ENCODE measurements at regions not wholly inside any gene's neighbourhood (a gene's known extent, or its start where the extent isn't known, plus 50 kb on each side); places are given as distances from the start of the nearest gene placed in this dataset.

DNA sequence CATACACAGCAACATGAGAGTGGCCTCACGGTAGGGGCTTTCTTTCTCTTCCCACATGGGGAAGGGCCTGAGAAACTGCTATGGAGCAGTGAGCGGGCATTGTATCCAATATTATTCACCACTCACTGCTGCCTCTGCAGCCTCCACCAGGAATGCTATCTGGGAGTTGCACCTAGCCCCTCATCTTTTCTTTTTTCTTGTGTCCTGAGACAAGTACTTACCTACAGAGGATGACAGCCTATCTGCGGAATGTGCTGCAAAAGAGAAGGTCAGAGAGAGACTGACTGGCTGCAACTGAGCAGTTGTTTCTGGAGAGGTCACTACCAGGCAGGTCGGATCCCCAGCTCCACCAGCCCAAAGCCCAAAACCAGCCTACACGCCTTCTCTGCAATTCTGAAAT is 52.1 kb upstream of the HTATIP2 start:
- no peaks in the 10 kb centered on the region for H3K4me1 ChIP-seq (ENCODE audit: control extremely low read depth in 1 of 4, control insufficient read depth in 4 of 4, insufficient read depth in 4 of 4, low read length in 3 of 4)
- H3K27me3 ChIP-seq (replicated peaks in 2 of 5; ENCODE audit: control insufficient read depth in 4 of 5, insufficient read depth in 5 of 5, low read length in 4 of 5) = peaks cover 0 to 6% (median 0%) of the 10 kb centered on the region in 5 experiments
- H3K4me3 ChIP-seq (ENCODE audit: control insufficient read depth in 1 of 7, extremely low read depth in 1 of 7, insufficient read depth in 4 of 7, low read depth in 2 of 7, low read length in 6 of 7) = no peak overlapping the region
- CTCF ChIA-PET = no interaction called here
- H3K9me3 ChIP-seq (ENCODE audit: control extremely low read depth in 1 of 5, control insufficient read depth in 4 of 5, insufficient read depth in 2 of 5, low read depth in 1 of 5, low read length in 4 of 5) = no peaks in the 10 kb centered on the region
- H3K36me3 ChIP-seq (ENCODE audit: control insufficient read depth in 4 of 4, insufficient read depth in 4 of 4, low read length in 3 of 4) = no peaks in the 10 kb centered on the region
- DNase-seq = no peak
- POLR2A ChIA-PET = no interaction called here
- 100% methylated on average over 5 of the region's 5 CpGs for WGBS (ENCODE audit: insufficient coverage)
- H3K27ac ChIP-seq (ENCODE audit: insufficient read depth in 1 of 2, low read depth in 1 of 2, low read length in 2 of 2, poor library complexity in 1 of 2, severe bottlenecking in 2 of 2) = no peak overlapping the region

DNA sequence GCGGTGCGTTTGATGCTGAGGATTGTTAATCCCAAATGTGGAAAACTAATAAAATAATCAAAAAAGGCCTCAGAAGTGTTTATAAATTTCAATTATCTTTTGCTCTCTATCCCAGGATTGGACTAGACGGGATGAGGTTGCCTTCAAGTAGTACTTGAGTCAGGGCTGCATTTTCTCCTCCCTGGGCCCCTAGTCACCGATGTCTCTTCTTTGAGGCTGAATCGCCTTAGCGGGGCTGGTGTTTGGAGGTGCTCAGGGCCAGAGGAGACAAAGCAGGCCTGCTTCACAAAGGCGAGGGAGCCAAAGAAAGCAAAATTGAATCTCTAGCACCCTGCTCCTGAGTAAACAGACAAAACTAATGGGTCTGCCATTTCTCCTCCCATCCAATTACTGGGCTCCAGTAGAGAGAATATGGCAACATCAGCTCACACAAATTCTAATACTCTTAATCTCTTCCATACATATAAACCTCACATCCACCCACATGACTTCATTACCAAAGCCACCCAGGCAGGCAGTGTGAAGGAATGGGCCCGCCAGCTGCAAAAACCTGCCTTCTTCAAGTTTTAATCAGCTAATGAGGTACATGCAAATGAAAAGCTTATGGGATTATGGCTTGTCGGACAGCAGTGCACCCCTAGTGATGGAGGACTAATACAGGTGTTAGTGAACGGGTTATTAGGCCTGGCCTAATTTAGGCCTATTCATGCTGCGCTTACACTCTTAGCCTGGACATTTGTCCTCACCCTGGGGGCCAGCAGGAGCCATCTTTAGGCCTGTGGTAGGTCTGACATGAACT is 52.7 kb upstream of the HTATIP2 start:
- Histone ChIP-seq H3K27me3 (replicated peaks in 2 of 5; ENCODE audit: control insufficient read depth in 4 of 5, insufficient read depth in 5 of 5, low read length in 4 of 5) (peaks cover 0 to 6% (median 0%) of the 10 kb centered on the region in 5 experiments), H3K36me3 (ENCODE audit: control insufficient read depth in 4 of 4, insufficient read depth in 4 of 4, low read length in 3 of 4) (no peaks in the 10 kb centered on the region), H3K27ac (ENCODE audit: insufficient read depth in 1 of 2, low read depth in 1 of 2, low read length in 2 of 2, poor library complexity in 1 of 2, severe bottlenecking in 2 of 2) (no peak overlapping the region), H3K4me1 (ENCODE audit: control extremely low read depth in 1 of 4, control insufficient read depth in 4 of 4, insufficient read depth in 4 of 4, low read length in 3 of 4) (no peaks in the 10 kb centered on the region), H3K9me3 (ENCODE audit: control extremely low read depth in 1 of 5, control insufficient read depth in 4 of 5, insufficient read depth in 2 of 5, low read depth in 1 of 5, low read length in 4 of 5) (no peaks in the 10 kb centered on the region), H3K4me3 (ENCODE audit: control insufficient read depth in 1 of 7, extremely low read depth in 1 of 7, insufficient read depth in 4 of 7, low read depth in 2 of 7, low read length in 6 of 7) (no peak overlapping the region)
- no peak for DNase-seq
- POLR2A ChIA-PET = no interaction called here
- WGBS (ENCODE audit: insufficient coverage) = 97% methylated on average over 9 of the region's 11 CpGs
- CTCF ChIA-PET = no interaction called here

DNA sequence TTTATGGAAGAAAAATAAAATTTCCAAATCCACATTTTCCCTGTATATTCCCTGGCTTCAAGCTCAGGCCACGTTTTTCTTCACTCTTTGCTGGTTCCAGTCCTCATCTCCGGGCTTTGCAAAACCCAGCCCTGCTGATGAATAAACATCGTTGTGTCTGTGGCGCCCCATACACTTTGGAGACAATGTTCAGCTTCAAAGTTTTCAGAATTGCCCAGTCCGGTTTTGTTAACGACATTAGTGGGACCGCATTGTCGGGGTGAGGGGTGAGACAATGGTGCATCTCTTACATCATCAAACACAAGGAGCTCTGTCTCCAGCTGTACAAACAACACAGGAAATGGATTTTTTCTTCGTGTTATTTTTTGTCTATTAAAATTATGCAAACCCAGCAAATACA is 53.4 kb upstream of the HTATIP2 start:
- Histone ChIP-seq H3K27me3 (replicated peaks in 2 of 5; ENCODE audit: control insufficient read depth in 4 of 5, insufficient read depth in 5 of 5, low read length in 4 of 5) (peaks cover 0 to 6% (median 0%) of the 10 kb centered on the region in 5 experiments), H3K4me3 (ENCODE audit: control insufficient read depth in 1 of 7, extremely low read depth in 1 of 7, insufficient read depth in 4 of 7, low read depth in 2 of 7, low read length in 6 of 7) (no peak overlapping the region), H3K27ac (ENCODE audit: insufficient read depth in 1 of 2, low read depth in 1 of 2, low read length in 2 of 2, poor library complexity in 1 of 2, severe bottlenecking in 2 of 2) (no peak overlapping the region), H3K36me3 (ENCODE audit: control insufficient read depth in 4 of 4, insufficient read depth in 4 of 4, low read length in 3 of 4) (no peaks in the 10 kb centered on the region), H3K4me1 (ENCODE audit: control extremely low read depth in 1 of 4, control insufficient read depth in 4 of 4, insufficient read depth in 4 of 4, low read length in 3 of 4) (no peaks in the 10 kb centered on the region), H3K9me3 (ENCODE audit: control extremely low read depth in 1 of 5, control insufficient read depth in 4 of 5, insufficient read depth in 2 of 5, low read depth in 1 of 5, low read length in 4 of 5) (no peaks in the 10 kb centered on the region)
- WGBS (ENCODE audit: insufficient coverage) = 59% methylated on average over 6 of the region's 9 CpGs
- no peak for DNase-seq
- POLR2A ChIA-PET = no interaction called here
- CTCF ChIA-PET = no interaction called here

DNA sequence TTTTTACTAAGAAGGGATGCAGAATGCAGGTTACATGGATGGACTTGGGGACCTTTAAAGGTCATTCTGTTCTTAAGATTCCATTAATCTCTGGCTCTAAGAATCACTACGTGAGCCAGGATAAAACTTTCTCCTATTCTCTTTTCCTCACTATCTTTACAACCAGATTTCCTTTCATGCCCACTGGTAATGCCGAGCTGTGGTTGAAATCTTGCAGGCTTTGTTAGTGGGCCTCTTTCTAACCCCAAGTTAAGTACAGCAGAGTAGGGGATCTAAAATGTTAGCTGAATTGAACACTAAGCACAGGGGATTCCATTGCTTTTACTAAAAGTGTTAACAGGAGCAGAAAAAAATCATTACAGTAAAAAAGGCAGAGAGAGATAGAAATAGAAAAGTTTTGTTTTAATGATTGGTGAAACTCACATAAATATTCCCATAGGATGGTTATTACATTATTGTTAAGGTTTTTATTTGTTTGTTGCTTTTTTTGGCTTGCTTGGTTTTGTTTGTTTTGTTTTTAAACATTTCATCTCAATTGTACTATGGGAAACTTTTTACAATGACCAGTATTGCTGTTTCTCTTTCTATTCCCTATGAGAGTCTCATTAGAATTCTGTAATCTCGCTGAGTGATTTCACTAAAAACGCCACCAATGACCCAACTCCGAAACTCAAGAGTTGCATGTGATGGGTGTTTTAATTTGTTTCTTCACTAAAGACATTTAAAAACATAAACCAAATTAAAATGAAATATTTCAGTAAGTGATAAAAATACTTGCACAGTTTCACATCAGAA is 54.1 kb upstream of the HTATIP2 start:
- CTCF ChIA-PET = no interaction called here
- no peaks in the 10 kb centered on the region for H3K4me1 ChIP-seq (ENCODE audit: control extremely low read depth in 1 of 4, control insufficient read depth in 4 of 4, insufficient read depth in 4 of 4, low read length in 3 of 4)
- no peaks in the 10 kb centered on the region for H3K36me3 ChIP-seq (ENCODE audit: control insufficient read depth in 4 of 4, insufficient read depth in 4 of 4, low read length in 3 of 4)
- POLR2A ChIA-PET = no interaction called here
- DNase-seq = peak in 1 of 3 donors; percentile 7
- 50% methylated on average over 2 of the region's 5 CpGs for WGBS (ENCODE audit: insufficient coverage)
- H3K9me3 ChIP-seq (ENCODE audit: control extremely low read depth in 1 of 5, control insufficient read depth in 4 of 5, insufficient read depth in 2 of 5, low read depth in 1 of 5, low read length in 4 of 5) = no peaks in the 10 kb centered on the region
- H3K27me3 ChIP-seq (replicated peaks in 2 of 5; ENCODE audit: control insufficient read depth in 4 of 5, insufficient read depth in 5 of 5, low read length in 4 of 5) = peaks cover 0 to 6% (median 0%) of the 10 kb centered on the region in 5 experiments
- no peak overlapping the region for H3K4me3 ChIP-seq (ENCODE audit: control insufficient read depth in 1 of 7, extremely low read depth in 1 of 7, insufficient read depth in 4 of 7, low read depth in 2 of 7, low read length in 6 of 7)
- H3K27ac ChIP-seq (ENCODE audit: insufficient read depth in 1 of 2, low read depth in 1 of 2, low read length in 2 of 2, poor library complexity in 1 of 2, severe bottlenecking in 2 of 2) = no peak overlapping the region

DNA sequence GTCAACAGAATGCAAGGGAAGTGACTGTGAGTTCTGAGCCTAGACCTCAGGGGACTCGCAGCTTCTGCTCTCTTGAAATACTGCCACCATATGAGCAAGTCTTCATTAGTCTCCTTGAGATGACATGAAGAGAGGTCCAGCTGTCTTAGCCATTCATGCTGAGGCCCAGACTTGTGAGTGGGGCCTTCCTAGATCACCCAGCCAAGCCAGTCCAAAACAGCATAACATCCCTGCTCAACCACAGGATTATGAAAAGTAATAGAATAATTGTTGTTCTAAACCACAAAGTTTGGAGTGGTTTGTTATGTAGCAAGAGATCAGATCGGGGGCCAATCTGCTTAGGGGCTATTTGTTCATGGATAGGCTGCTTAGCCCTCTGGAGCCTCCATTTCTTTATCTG is 54.9 kb upstream of the HTATIP2 start:
- no peak for DNase-seq
- ChIA-PET POLR2A (no interaction called here), CTCF (no interaction called here)
- Histone ChIP-seq H3K4me3 (ENCODE audit: control insufficient read depth in 1 of 7, extremely low read depth in 1 of 7, insufficient read depth in 4 of 7, low read depth in 2 of 7, low read length in 6 of 7) (no peak overlapping the region), H3K4me1 (ENCODE audit: control extremely low read depth in 1 of 4, control insufficient read depth in 4 of 4, insufficient read depth in 4 of 4, low read length in 3 of 4) (no peaks in the 10 kb centered on the region), H3K27me3 (replicated peaks in 2 of 5; ENCODE audit: control insufficient read depth in 4 of 5, insufficient read depth in 5 of 5, low read length in 4 of 5) (peaks cover 0 to 6% (median 0%) of the 10 kb centered on the region in 5 experiments), H3K9me3 (ENCODE audit: control extremely low read depth in 1 of 5, control insufficient read depth in 4 of 5, insufficient read depth in 2 of 5, low read depth in 1 of 5, low read length in 4 of 5) (no peaks in the 10 kb centered on the region), H3K36me3 (ENCODE audit: control insufficient read depth in 4 of 4, insufficient read depth in 4 of 4, low read length in 3 of 4) (no peaks in the 10 kb centered on the region), H3K27ac (ENCODE audit: insufficient read depth in 1 of 2, low read depth in 1 of 2, low read length in 2 of 2, poor library complexity in 1 of 2, severe bottlenecking in 2 of 2) (no peak overlapping the region)
- 100% methylated on average over 1 of the region's 2 CpGs for WGBS (ENCODE audit: insufficient coverage)

DNA sequence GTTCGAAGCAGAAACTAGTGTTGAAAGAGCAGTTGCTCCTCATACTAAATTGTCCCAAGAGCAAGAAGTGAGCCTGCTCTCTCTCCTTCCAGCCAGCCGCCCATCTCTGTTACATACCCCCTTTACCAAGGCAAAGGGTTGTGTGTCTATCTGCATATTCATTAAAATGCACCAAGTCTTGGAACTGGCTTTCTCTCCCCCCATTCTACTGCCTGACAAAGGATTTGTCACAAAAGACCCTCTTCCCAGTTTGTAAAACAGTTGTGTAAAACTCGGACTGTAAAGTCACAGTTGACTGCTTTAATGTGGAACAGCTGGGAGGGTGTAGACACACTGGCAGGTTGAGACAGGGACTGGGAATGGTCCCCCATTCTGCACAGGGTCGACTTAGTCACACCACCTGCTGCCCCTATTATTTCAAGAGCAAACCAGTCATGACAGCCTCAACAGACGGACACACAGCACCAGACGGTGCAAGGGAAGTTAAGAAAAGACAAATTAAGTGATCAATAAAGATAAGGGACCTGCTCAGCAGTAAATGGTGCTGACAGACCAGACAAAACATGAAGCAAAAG is 60.0 kb upstream of the HTATIP2 start:
- peaks cover 0 to 2% (median 0%) of the 10 kb centered on the region in 5 experiments for H3K9me3 ChIP-seq (ENCODE audit: control extremely low read depth in 1 of 5, control insufficient read depth in 4 of 5, insufficient read depth in 2 of 5, low read depth in 1 of 5, low read length in 4 of 5)
- H3K27me3 ChIP-seq (replicated peaks in 2 of 5; ENCODE audit: control insufficient read depth in 4 of 5, insufficient read depth in 5 of 5, low read length in 4 of 5) = peaks cover 0 to 3% (median 3%) of the 10 kb centered on the region in 5 experiments
- H3K36me3 ChIP-seq (ENCODE audit: control insufficient read depth in 4 of 4, insufficient read depth in 4 of 4, low read length in 3 of 4) = no peaks in the 10 kb centered on the region
- no peaks in the 10 kb centered on the region for H3K4me1 ChIP-seq (ENCODE audit: control extremely low read depth in 1 of 4, control insufficient read depth in 4 of 4, insufficient read depth in 4 of 4, low read length in 3 of 4)
- 93% methylated on average over 5 of the region's 6 CpGs for WGBS (ENCODE audit: insufficient coverage)
- no peak for DNase-seq
- ChIA-PET POLR2A (no interaction called here), CTCF (no interaction called here)
- H3K27ac ChIP-seq (ENCODE audit: insufficient read depth in 1 of 2, low read depth in 1 of 2, low read length in 2 of 2, poor library complexity in 1 of 2, severe bottlenecking in 2 of 2) = no peak overlapping the region
- H3K4me3 ChIP-seq (ENCODE audit: control insufficient read depth in 1 of 7, extremely low read depth in 1 of 7, insufficient read depth in 4 of 7, low read depth in 2 of 7, low read length in 6 of 7) = no peak overlapping the region

DNA sequence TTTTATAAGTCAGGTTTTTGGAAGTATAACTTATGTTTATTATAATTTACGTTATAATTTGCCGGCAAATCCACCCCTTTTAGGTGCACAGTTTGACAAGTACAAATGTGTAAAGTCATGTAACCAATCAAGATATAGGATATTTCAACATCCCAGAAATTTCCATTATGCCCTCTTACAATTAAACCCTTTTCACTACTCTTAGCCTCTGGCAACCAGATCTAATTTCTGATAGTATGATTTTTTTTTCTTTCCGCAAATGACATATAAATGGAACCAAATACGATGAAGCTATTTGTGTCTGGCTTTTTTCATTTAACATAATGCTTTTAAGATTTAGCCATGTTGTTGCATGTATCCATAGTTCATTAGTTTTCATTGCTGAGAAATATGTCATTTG is 69.5 kb upstream of the HTATIP2 start:
- no peaks in the 10 kb centered on the region for H3K36me3 ChIP-seq (ENCODE audit: control insufficient read depth in 4 of 4, insufficient read depth in 4 of 4, low read length in 3 of 4)
- H3K4me1 ChIP-seq (ENCODE audit: control extremely low read depth in 1 of 4, control insufficient read depth in 4 of 4, insufficient read depth in 4 of 4, low read length in 3 of 4) = no peaks in the 10 kb centered on the region
- no peaks in the 10 kb centered on the region for H3K9me3 ChIP-seq (ENCODE audit: control extremely low read depth in 1 of 5, control insufficient read depth in 4 of 5, insufficient read depth in 2 of 5, low read depth in 1 of 5, low read length in 4 of 5)
- WGBS (ENCODE audit: insufficient coverage) = no CpG with 5 or more reads among the region's 4 CpGs
- peaks cover 0 to 3% (median 0%) of the 10 kb centered on the region in 5 experiments for H3K27me3 ChIP-seq (replicated peaks in 2 of 5; ENCODE audit: control insufficient read depth in 4 of 5, insufficient read depth in 5 of 5, low read length in 4 of 5)
- ChIA-PET CTCF (interaction anchor here (1.4 kb wide), 1 partner anchor 10 kb away, joined by 3 read pairs; no protein-coding TSS in a partner anchor), POLR2A (no interaction called here)
- no peak overlapping the region for H3K4me3 ChIP-seq (ENCODE audit: control insufficient read depth in 1 of 7, extremely low read depth in 1 of 7, insufficient read depth in 4 of 7, low read depth in 2 of 7, low read length in 6 of 7)
- DNase-seq = no peak
- H3K27ac ChIP-seq (ENCODE audit: insufficient read depth in 1 of 2, low read depth in 1 of 2, low read length in 2 of 2, poor library complexity in 1 of 2, severe bottlenecking in 2 of 2) = no peak overlapping the region
